GM12878 (cell line): ENCODE measurements at regions not wholly inside any gene's neighbourhood (a gene's known extent, or its start where the extent isn't known, plus 50 kb on each side); places are given as distances from the start of the nearest gene placed in this dataset.
"Not testable (repeated sequence)": the region's sequence is repeated elsewhere in the genome, so short reads cannot be mapped to it uniquely, and the experiment has no call there.

ENCODE experiments used
- CHD4 ChIP-seq: fragments of 200-600 bp; sonication (generic); IDR thresholded peaks from 2 replicates; pipeline ENCODE4 v1.6.1; 2016; ENCODE audit warnings: mild to moderate bottlenecking
- GABPA ChIP-seq: IDR thresholded peaks from 2 replicates; pipeline ENCODE4 v1.6.1; 2014; ENCODE audit warnings: antibody characterized with exemption, low read depth, mild to moderate bottlenecking, inconsistent platforms
- RUNX3 ChIP-seq: IDR thresholded peaks from 2 replicates; pipeline ENCODE4 v1.6.1; 2012; ENCODE audit warnings: low read length, inconsistent platforms
- STAT1 ChIP-seq: fragments of 450-650 bp; conservative IDR thresholded peaks from 2 replicates; pipeline ENCODE4 v1.6.1; 2014; ENCODE audit warnings: antibody characterized with exemption, mild to moderate bottlenecking
- TF ChIP-seq, protein P1 (sequence below): IDR thresholded peaks from 2 replicates; pipeline ENCODE4 v1.6.1; 2012; ENCODE audit warnings: low read depth, low read length, improper control_type of control experiment
- TF ChIP-seq, protein P2 (sequence below): fragments of 150-350 bp; IDR thresholded peaks from 2 replicates; pipeline ENCODE4 v1.6.1; 2016; ENCODE audit warnings: low read depth, low read length
- TF ChIP-seq, protein P3 (sequence below), 3 experiments: IDR thresholded peaks in 2 of 3; conservative IDR thresholded peaks in 1 of 3; 2 replicates each; pipeline ENCODE4 v1.5.1; 2011; ENCODE audit warnings: low read depth in 3 of 3, low read length in 3 of 3, mild to moderate bottlenecking in 3 of 3, control low read depth in 2 of 3, moderate library complexity in 2 of 3, inconsistent platforms in 1 of 3, mixed read lengths in 1 of 3; ENCODE audit not compliant: control insufficient read depth in 2 of 3, insufficient read depth in 1 of 3; ENCODE audit errors: extremely low read depth in 1 of 3
- TF ChIP-seq, protein P4 (sequence below): IDR thresholded peaks from 2 replicates; pipeline ENCODE4 v1.6.1; 2012; ENCODE audit warnings: mild to moderate bottlenecking, low read depth, low read length
- TF ChIP-seq, protein P5 (sequence below): IDR thresholded peaks from 2 replicates; pipeline ENCODE4 v1.6.1; 2011; ENCODE audit warnings: low read depth, mild to moderate bottlenecking, low read length, moderate library complexity, borderline replicate concordance; ENCODE audit errors: extremely low read depth

DNA sequence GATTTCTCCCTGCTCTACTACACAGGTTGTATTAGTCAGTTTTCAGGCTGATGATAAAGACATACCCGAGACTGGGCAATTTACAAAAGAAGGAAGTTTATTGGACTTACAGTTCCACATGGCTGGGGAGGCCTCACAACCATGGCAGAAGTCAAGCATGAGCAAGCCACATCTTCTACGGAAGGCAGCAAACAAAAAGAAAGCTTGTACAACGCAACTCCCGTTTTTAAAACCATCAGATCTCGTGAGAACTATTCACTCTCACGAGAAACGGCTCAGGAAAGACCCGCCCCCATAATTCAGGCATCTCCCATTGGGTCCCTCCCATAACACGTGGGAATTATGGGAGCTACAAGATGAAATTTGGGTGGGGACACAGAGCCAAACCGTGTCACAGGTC lies 88.0 kb upstream of the CDYL2 start:
- not testable (repeated sequence) for TF ChIP-seq CHD4, STAT1, GABPA, RUNX3
- TF ChIP-seq, protein P1, sequence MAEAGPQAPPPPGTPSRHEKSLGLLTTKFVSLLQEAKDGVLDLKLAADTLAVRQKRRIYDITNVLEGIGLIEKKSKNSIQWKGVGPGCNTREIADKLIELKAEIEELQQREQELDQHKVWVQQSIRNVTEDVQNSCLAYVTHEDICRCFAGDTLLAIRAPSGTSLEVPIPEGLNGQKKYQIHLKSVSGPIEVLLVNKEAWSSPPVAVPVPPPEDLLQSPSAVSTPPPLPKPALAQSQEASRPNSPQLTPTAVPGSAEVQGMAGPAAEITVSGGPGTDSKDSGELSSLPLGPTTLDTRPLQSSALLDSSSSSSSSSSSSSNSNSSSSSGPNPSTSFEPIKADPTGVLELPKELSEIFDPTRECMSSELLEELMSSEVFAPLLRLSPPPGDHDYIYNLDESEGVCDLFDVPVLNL, result not testable (repeated sequence)
- TF ChIP-seq, protein P2, sequence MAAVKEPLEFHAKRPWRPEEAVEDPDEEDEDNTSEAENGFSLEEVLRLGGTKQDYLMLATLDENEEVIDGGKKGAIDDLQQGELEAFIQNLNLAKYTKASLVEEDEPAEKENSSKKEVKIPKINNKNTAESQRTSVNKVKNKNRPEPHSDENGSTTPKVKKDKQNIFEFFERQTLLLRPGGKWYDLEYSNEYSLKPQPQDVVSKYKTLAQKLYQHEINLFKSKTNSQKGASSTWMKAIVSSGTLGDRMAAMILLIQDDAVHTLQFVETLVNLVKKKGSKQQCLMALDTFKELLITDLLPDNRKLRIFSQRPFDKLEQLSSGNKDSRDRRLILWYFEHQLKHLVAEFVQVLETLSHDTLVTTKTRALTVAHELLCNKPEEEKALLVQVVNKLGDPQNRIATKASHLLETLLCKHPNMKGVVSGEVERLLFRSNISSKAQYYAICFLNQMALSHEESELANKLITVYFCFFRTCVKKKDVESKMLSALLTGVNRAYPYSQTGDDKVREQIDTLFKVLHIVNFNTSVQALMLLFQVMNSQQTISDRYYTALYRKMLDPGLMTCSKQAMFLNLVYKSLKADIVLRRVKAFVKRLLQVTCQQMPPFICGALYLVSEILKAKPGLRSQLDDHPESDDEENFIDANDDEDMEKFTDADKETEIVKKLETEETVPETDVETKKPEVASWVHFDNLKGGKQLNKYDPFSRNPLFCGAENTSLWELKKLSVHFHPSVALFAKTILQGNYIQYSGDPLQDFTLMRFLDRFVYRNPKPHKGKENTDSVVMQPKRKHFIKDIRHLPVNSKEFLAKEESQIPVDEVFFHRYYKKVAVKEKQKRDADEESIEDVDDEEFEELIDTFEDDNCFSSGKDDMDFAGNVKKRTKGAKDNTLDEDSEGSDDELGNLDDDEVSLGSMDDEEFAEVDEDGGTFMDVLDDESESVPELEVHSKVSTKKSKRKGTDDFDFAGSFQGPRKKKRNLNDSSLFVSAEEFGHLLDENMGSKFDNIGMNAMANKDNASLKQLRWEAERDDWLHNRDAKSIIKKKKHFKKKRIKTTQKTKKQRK, result not testable (repeated sequence)
- TF ChIP-seq, protein P3, sequence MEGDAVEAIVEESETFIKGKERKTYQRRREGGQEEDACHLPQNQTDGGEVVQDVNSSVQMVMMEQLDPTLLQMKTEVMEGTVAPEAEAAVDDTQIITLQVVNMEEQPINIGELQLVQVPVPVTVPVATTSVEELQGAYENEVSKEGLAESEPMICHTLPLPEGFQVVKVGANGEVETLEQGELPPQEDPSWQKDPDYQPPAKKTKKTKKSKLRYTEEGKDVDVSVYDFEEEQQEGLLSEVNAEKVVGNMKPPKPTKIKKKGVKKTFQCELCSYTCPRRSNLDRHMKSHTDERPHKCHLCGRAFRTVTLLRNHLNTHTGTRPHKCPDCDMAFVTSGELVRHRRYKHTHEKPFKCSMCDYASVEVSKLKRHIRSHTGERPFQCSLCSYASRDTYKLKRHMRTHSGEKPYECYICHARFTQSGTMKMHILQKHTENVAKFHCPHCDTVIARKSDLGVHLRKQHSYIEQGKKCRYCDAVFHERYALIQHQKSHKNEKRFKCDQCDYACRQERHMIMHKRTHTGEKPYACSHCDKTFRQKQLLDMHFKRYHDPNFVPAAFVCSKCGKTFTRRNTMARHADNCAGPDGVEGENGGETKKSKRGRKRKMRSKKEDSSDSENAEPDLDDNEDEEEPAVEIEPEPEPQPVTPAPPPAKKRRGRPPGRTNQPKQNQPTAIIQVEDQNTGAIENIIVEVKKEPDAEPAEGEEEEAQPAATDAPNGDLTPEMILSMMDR (IDR thresholded peaks at IDR 0.05 in 2 of 3, conservative IDR thresholded peaks at IDR 0.05 in 1 of 3; ENCODE audit: control insufficient read depth in 2 of 3, extremely low read depth in 1 of 3, insufficient read depth in 1 of 3, low read depth in 3 of 3, low read length in 3 of 3), result not testable (repeated sequence)
- TF ChIP-seq, protein P4, sequence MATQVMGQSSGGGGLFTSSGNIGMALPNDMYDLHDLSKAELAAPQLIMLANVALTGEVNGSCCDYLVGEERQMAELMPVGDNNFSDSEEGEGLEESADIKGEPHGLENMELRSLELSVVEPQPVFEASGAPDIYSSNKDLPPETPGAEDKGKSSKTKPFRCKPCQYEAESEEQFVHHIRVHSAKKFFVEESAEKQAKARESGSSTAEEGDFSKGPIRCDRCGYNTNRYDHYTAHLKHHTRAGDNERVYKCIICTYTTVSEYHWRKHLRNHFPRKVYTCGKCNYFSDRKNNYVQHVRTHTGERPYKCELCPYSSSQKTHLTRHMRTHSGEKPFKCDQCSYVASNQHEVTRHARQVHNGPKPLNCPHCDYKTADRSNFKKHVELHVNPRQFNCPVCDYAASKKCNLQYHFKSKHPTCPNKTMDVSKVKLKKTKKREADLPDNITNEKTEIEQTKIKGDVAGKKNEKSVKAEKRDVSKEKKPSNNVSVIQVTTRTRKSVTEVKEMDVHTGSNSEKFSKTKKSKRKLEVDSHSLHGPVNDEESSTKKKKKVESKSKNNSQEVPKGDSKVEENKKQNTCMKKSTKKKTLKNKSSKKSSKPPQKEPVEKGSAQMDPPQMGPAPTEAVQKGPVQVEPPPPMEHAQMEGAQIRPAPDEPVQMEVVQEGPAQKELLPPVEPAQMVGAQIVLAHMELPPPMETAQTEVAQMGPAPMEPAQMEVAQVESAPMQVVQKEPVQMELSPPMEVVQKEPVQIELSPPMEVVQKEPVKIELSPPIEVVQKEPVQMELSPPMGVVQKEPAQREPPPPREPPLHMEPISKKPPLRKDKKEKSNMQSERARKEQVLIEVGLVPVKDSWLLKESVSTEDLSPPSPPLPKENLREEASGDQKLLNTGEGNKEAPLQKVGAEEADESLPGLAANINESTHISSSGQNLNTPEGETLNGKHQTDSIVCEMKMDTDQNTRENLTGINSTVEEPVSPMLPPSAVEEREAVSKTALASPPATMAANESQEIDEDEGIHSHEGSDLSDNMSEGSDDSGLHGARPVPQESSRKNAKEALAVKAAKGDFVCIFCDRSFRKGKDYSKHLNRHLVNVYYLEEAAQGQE, result not testable (repeated sequence)
- TF ChIP-seq, protein P5, sequence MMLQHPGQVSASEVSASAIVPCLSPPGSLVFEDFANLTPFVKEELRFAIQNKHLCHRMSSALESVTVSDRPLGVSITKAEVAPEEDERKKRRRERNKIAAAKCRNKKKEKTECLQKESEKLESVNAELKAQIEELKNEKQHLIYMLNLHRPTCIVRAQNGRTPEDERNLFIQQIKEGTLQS, result not testable (repeated sequence)
